Loucy (cell line): ENCODE measurements at regions not wholly inside any gene's neighbourhood (a gene's known extent, or its start where the extent isn't known, plus 50 kb on each side); places are given as distances from the start of the nearest gene placed in this dataset.

ENCODE experiments used
- H2AFZ ChIP-seq: fragments of 200-600 bp; sonication (generic); 2 replicates; pipeline ENCODE4 v1.6.0; 2016; ENCODE audit warnings: antibody characterized with exemption, mild to moderate bottlenecking, low read length, moderate library complexity
- H3F3A ChIP-seq: fragments of 200-600 bp; 2 replicates; pipeline ENCODE4 v1.6.0; 2016; ENCODE audit warnings: antibody characterized with exemption, low read depth, mild to moderate bottlenecking
- H3K27me3 ChIP-seq: fragments of 200-600 bp; sonication (generic); 2 replicates; pipeline ENCODE4 v1.6.1; 2014; ENCODE audit warnings: low read length, mild to moderate bottlenecking; ENCODE audit not compliant: insufficient read depth, poor library complexity, severe bottlenecking
- H3K36me3 ChIP-seq: fragments of 200-600 bp; sonication (generic); 2 replicates; pipeline ENCODE4 v1.6.1; 2016; ENCODE audit warnings: low read length; ENCODE audit not compliant: insufficient read depth
- H3K4me1 ChIP-seq: fragments of 200-600 bp; sonication (generic); 2 replicates; pipeline ENCODE4 v1.5.1; 2014; ENCODE audit warnings: low read length, mild to moderate bottlenecking; ENCODE audit not compliant: insufficient read depth, poor library complexity, severe bottlenecking
- H3K4me2 ChIP-seq: fragments of 200-600 bp; sonication (generic); 2 replicates; pipeline ENCODE4 v1.6.0; 2014; ENCODE audit warnings: antibody characterized with exemption, low read length, low read depth, mild to moderate bottlenecking; ENCODE audit not compliant: poor library complexity, severe bottlenecking
- H3K4me3 ChIP-seq: fragments of 200-600 bp; sonication (generic); 2 replicates; pipeline ENCODE4 v1.5.1; 2014; ENCODE audit warnings: low read length, mild to moderate bottlenecking, mixed read lengths; ENCODE audit not compliant: poor library complexity, severe bottlenecking
- H3K79me2 ChIP-seq: fragments of 200-600 bp; sonication (generic); 2 replicates; pipeline ENCODE4 v1.6.1; 2014; ENCODE audit warnings: low read length; ENCODE audit not compliant: insufficient read depth
- H3K9ac ChIP-seq: fragments of 200-600 bp; sonication (generic); 2 replicates; pipeline ENCODE4 v1.6.0; 2014; ENCODE audit warnings: mild to moderate bottlenecking, low read depth, low read length, moderate library complexity; ENCODE audit not compliant: poor library complexity, severe bottlenecking
- H3K9me2 ChIP-seq: fragments of 200-600 bp; sonication (generic); replicated peaks from 2 replicates; pipeline ENCODE4 v1.6.1; 2016; ENCODE audit warnings: low read depth, low read length, mixed read lengths
- H3K9me3 ChIP-seq: fragments of 200-600 bp; sonication (generic); 2 replicates; pipeline ENCODE4 v1.6.1; 2014; ENCODE audit warnings: mild to moderate bottlenecking, antibody characterized with exemption, low read length, low read depth; ENCODE audit not compliant: insufficient read depth
- H4K20me1 ChIP-seq: fragments of 200-600 bp; sonication (generic); 2 replicates; pipeline ENCODE4 v1.6.0; 2014; ENCODE audit warnings: antibody characterized with exemption, low read length, mild to moderate bottlenecking; ENCODE audit not compliant: insufficient read depth, poor library complexity, severe bottlenecking
- CTCF ChIP-seq: fragments of 200-600 bp; sonication (generic); conservative IDR thresholded peaks from 2 replicates; pipeline ENCODE4 v1.5.1; 2014; ENCODE audit warnings: mild to moderate bottlenecking, antibody characterized with exemption, low read length
- EZH2phosphoT487 ChIP-seq: fragments of 200-600 bp; IDR thresholded peaks from 2 replicates; pipeline ENCODE4 v1.6.1; 2018; ENCODE audit warnings: antibody characterized with exemption, mild to moderate bottlenecking, moderate library complexity, borderline replicate concordance

GRCh38 chr6:14946753-14947152, 299.1 kb upstream of the JARID2 start:
- peaks cover 23% of the 10 kb centered on the region for H3K4me1 ChIP-seq
- H3F3A ChIP-seq: no peaks in the 10 kb centered on the region
- no peak overlapping the region for H2AFZ ChIP-seq
- H3K36me3 ChIP-seq: no peaks in the 10 kb centered on the region
- no peak overlapping the region for H3K4me2 ChIP-seq
- H3K4me3 ChIP-seq: no peak overlapping the region
- no peaks in the 10 kb centered on the region for H3K9me2 ChIP-seq
- H3K79me2 ChIP-seq: no peaks in the 10 kb centered on the region
- no peak overlapping the region for H3K9ac ChIP-seq
- no peaks in the 10 kb centered on the region for H4K20me1 ChIP-seq
- no peaks in the 10 kb centered on the region for H3K9me3 ChIP-seq
- H3K27me3 ChIP-seq: no peaks in the 10 kb centered on the region
- TF ChIP-seq CTCF: no peak
- no peak for TF ChIP-seq EZH2phosphoT487

GRCh38 chr6:14948586-14949245, 297.2 kb upstream of the JARID2 start:
- Histone ChIP-seq H3K9me2 (no peaks in the 10 kb centered on the region), H4K20me1 (no peaks in the 10 kb centered on the region), H3F3A (no peaks in the 10 kb centered on the region), H3K27me3 (no peaks in the 10 kb centered on the region), H3K9ac (no peak overlapping the region), H3K36me3 (no peaks in the 10 kb centered on the region), H3K79me2 (no peaks in the 10 kb centered on the region), H2AFZ (peak overlapping the region; percentile 81; the same call in 1 of the 2 replicates), H3K4me2 (no peak overlapping the region), H3K4me1 (peaks cover 18% of the 10 kb centered on the region), H3K9me3 (no peaks in the 10 kb centered on the region), H3K4me3 (no peak overlapping the region)
- TF ChIP-seq CTCF (no peak), EZH2phosphoT487 (no peak)

GRCh38 chr6:14950103-14950969, 295.5 kb upstream of the JARID2 start:
- H3K36me3 ChIP-seq: no peaks in the 10 kb centered on the region
- H3K27me3 ChIP-seq: no peaks in the 10 kb centered on the region
- H3K9me3 ChIP-seq: peaks cover 3% of the 10 kb centered on the region; the same call in 1 of the 2 replicates
- H3K9me2 ChIP-seq: no peaks in the 10 kb centered on the region
- no peak overlapping the region for H3K4me2 ChIP-seq
- H3K4me1 ChIP-seq: peaks cover 4% of the 10 kb centered on the region
- H3K4me3 ChIP-seq: no peak overlapping the region
- no peaks in the 10 kb centered on the region for H4K20me1 ChIP-seq
- no peak overlapping the region for H2AFZ ChIP-seq
- no peaks in the 10 kb centered on the region for H3F3A ChIP-seq
- H3K79me2 ChIP-seq: no peaks in the 10 kb centered on the region
- TF ChIP-seq EZH2phosphoT487: no peak
- no peak for TF ChIP-seq CTCF
- H3K9ac ChIP-seq: no peak overlapping the region
